Prostate gland (tissue), 2 donors: ENCODE measurements at regions not wholly inside any gene's neighbourhood (a gene's known extent, or its start where the extent isn't known, plus 50 kb on each side); places are given as distances from the start of the nearest gene placed in this dataset.

Source experiments
- POLR2A ChIP-seq: fragments of 450-650 bp; IDR thresholded peaks from one replicate; pipeline ENCODE4 v1.6.1; 2016; ENCODE audit warnings: antibody characterized with exemption, mild to moderate bottlenecking
- TF ChIP-seq, protein P1 (sequence below), 4 experiments: fragments of 200-600 bp in 2 of 4; fragments of 450-650 bp in 2 of 4; sonication (generic) in 2 of 4; IDR thresholded peaks; 1 replicate in 3 of 4; 2 replicates in 1 of 4; pipeline ENCODE4 v1.5.1; 2016 to 2019; ENCODE audit warnings: antibody characterized with exemption in 4 of 4, mild to moderate bottlenecking in 2 of 4, moderate library complexity in 2 of 4

DNA sequence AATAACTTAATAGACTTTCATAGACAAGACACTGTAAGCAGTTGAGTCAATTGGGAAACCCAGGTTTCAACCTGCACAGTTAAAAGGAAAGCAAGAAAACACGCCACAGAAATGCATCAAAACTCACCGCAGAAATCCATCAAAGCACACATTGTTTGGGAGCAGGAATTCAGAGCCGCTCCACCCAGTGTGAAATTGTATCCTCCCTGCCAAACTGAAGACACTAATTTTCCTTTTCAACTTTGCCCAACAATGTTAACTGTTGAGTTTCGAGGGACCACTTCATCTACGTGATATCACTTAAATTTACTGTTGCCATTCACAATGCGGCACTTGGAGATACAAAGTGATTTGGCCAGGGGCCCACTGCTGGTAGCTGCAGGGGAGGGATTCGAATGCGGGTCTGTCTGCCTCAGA, 92.7 kb downstream of the DACT2 start:
- TF ChIP-seq, protein P1, sequence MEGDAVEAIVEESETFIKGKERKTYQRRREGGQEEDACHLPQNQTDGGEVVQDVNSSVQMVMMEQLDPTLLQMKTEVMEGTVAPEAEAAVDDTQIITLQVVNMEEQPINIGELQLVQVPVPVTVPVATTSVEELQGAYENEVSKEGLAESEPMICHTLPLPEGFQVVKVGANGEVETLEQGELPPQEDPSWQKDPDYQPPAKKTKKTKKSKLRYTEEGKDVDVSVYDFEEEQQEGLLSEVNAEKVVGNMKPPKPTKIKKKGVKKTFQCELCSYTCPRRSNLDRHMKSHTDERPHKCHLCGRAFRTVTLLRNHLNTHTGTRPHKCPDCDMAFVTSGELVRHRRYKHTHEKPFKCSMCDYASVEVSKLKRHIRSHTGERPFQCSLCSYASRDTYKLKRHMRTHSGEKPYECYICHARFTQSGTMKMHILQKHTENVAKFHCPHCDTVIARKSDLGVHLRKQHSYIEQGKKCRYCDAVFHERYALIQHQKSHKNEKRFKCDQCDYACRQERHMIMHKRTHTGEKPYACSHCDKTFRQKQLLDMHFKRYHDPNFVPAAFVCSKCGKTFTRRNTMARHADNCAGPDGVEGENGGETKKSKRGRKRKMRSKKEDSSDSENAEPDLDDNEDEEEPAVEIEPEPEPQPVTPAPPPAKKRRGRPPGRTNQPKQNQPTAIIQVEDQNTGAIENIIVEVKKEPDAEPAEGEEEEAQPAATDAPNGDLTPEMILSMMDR (IDR thresholded peaks at IDR 0.05): no peak
- TF ChIP-seq POLR2A: no peak
